ENCODE measurements at regions not wholly inside any gene's neighbourhood (a gene's known extent, or its start where the extent isn't known, plus 50 kb on each side); places are given as distances from the start of the nearest gene placed in this dataset.
"Not testable (repeated sequence)": the region's sequence is repeated elsewhere in the genome, so short reads cannot be mapped to it uniquely, and the experiment has no call there.

- FAIRE-seq, result no peak
Measured at GRCh38 chr1:196160066-196160795, 448.0 kb downstream of the KCNT2 start.

GRCh38 chr1:196155586-196155985 is 452.7 kb downstream of the KCNT2 start:
- no peak for FAIRE-seq
- DNase-seq (ENCODE audit: low spot score), result no peak

More at GRCh38 chr1:196160066-196160795, 448.0 kb downstream of the KCNT2 start:
- no peak for DNase-seq (ENCODE audit: low spot score)

GRCh38 chr1:196152975-196153374 is 455.3 kb downstream of the KCNT2 start:
- no peak for DNase-seq (ENCODE audit: low spot score)
- no peak for FAIRE-seq

GRCh38 chr1:196152086-196152485 is 456.2 kb downstream of the KCNT2 start:
- no peak for FAIRE-seq

GRCh38 chr1:196148367-196148970 is 459.8 kb downstream of the KCNT2 start:
- no peak for FAIRE-seq
- no peak for DNase-seq (ENCODE audit: low spot score)

More at GRCh38 chr1:196152086-196152485, 456.2 kb downstream of the KCNT2 start:
- DNase-seq (ENCODE audit: low spot score), result no peak

- DNase-seq (ENCODE audit: low spot score), result no peak
- FAIRE-seq, result no peak
Measured at GRCh38 chr1:196147530-196147929, 460.7 kb downstream of the KCNT2 start.

- not testable (repeated sequence) for FAIRE-seq; DNase-seq (ENCODE audit: low spot score)
Measured at GRCh38 chr1:196145151-196145550, 463.1 kb downstream of the KCNT2 start.

GRCh38 chr1:196144588-196144987 is 463.7 kb downstream of the KCNT2 start:
- DNase-seq (ENCODE audit: low spot score) (no peak), FAIRE-seq (no peak)

- FAIRE-seq (no peak), DNase-seq (ENCODE audit: low spot score) (no peak)
Measured at GRCh38 chr1:196143602-196144342, 464.5 kb downstream of the KCNT2 start.

- no peak for DNase-seq (ENCODE audit: low spot score)
- FAIRE-seq, result no peak
Measured at GRCh38 chr1:196142111-196142640, 466.1 kb downstream of the KCNT2 start.

GRCh38 chr1:196136396-196136795 is 471.8 kb downstream of the KCNT2 start:
- no peak for FAIRE-seq

GRCh38 chr1:196131691-196132090 is 476.5 kb downstream of the KCNT2 start:
- FAIRE-seq (no peak), DNase-seq (ENCODE audit: low spot score) (no peak)

More at GRCh38 chr1:196136396-196136795, 471.8 kb downstream of the KCNT2 start:
- no peak for DNase-seq (ENCODE audit: low spot score)

- DNase-seq (ENCODE audit: low spot score) (no peak), FAIRE-seq (no peak)
Measured at GRCh38 chr1:196128835-196129234, 479.4 kb downstream of the KCNT2 start.

- DNase-seq (ENCODE audit: low spot score) (no peak), FAIRE-seq (no peak)
Measured at GRCh38 chr1:196121181-196121580, 487.1 kb downstream of the KCNT2 start.

GRCh38 chr1:196115646-196116045 is 492.6 kb downstream of the KCNT2 start:
- DNase-seq (ENCODE audit: low spot score), result no peak
- FAIRE-seq, result no peak

GRCh38 chr1:196114193-196114592 is 494.0 kb downstream of the KCNT2 start:
- no peak for DNase-seq (ENCODE audit: low spot score)
- FAIRE-seq, result no peak

GRCh38 chr1:196108990-196109389 is 499.2 kb downstream of the KCNT2 start:
- not testable (repeated sequence) for DNase-seq (ENCODE audit: low spot score); FAIRE-seq

- DNase-seq (ENCODE audit: low spot score), result no peak
- FAIRE-seq, result no peak
Measured at GRCh38 chr1:196105901-196106300, 502.3 kb downstream of the KCNT2 start.

- DNase-seq (ENCODE audit: low spot score), result no peak
- FAIRE-seq, result no peak
Measured at GRCh38 chr1:196102826-196103225, 505.4 kb downstream of the KCNT2 start.

- no peak for DNase-seq (ENCODE audit: low spot score)
Measured at GRCh38 chr1:196098000-196098399, 510.2 kb downstream of the KCNT2 start.

GRCh38 chr1:196094821-196095220 is 513.4 kb downstream of the KCNT2 start:
- FAIRE-seq (no peak), DNase-seq (ENCODE audit: low spot score) (no peak)

More at GRCh38 chr1:196098000-196098399, 510.2 kb downstream of the KCNT2 start:
- FAIRE-seq, result no peak
